B cell (primary cell): ENCODE measurements at regions not wholly inside any gene's neighbourhood (a gene's known extent, or its start where the extent isn't known, plus 50 kb on each side); places are given as distances from the start of the nearest gene placed in this dataset.

Experiments used
- ATAC-seq: fragments of 200-7000 bp; cut with Tn5 transposase; one replicate; pipeline ENCODE4 v1.10.0; 2021; ENCODE audit warnings: low read depth, mild to moderate bottlenecking, moderate number of reproducible peaks, moderate library complexity
- CTCF ChIA-PET: fragments of 350-600 bp; sonication (Branson Sonifier 250); formaldehyde crosslinking; loops from one replicate; lab custom pipeline; 2021; ENCODE audit warnings: antibody characterized with exemption, inconsistent platforms; lab: Charles Lee
- POLR2A ChIA-PET: fragments of 350-600 bp; sonication (Branson Sonifier 250); formaldehyde crosslinking; loops from one replicate; lab custom pipeline; 2021; ENCODE audit warnings: antibody characterized with exemption; lab: Charles Lee
- DNase-seq: peaks from one replicate; pipeline ENCODE4 v3.0.0; 2013
- H2AFZ ChIP-seq: 2 replicates; pipeline ENCODE4 v1.6.1; 2012; ENCODE audit warnings: mild to moderate bottlenecking, low read depth, low read length; ENCODE audit not compliant: insufficient read depth, poor library complexity, severe bottlenecking
- H3K27ac ChIP-seq, 2 donors: 1 replicate in 1 of 2; 2 replicates in 1 of 2; pipeline ENCODE4 v1.5.1; 2012 to 2013; ENCODE audit warnings: low read length in 2 of 2, mild to moderate bottlenecking in 2 of 2, moderate library complexity in 1 of 2
- H3K27me3 ChIP-seq, 4 experiments: fragments of 200-600 bp in 1 of 4; sonication (generic) in 1 of 4; replicated peaks in 1 of 4; 1 replicate in 2 of 4; 2 replicates in 2 of 4; pipeline versions ENCODE4 v1.6.1 to v1.7.0; 2013 to 2016; ENCODE audit warnings: low read length in 3 of 4, mild to moderate bottlenecking in 2 of 4, mixed read lengths in 1 of 4, moderate library complexity in 1 of 4; ENCODE audit not compliant: insufficient read depth in 4 of 4, control insufficient read depth in 3 of 4; ENCODE audit errors: control extremely low read depth in 1 of 4
- H3K36me3 ChIP-seq, 2 experiments: replicated peaks in 1 of 2; 1 replicate in 1 of 2; 2 replicates in 1 of 2; pipeline versions ENCODE4 v1.6.1 to v1.7.1; 2013; ENCODE audit warnings: low read length in 1 of 2; ENCODE audit not compliant: insufficient read depth in 2 of 2, control insufficient read depth in 1 of 2; ENCODE audit errors: control extremely low read depth in 1 of 2, extremely low read depth in 1 of 2
- H3K4me1 ChIP-seq, 2 donors: fragments of 200-600 bp in 1 of 2; sonication (generic) in 1 of 2; 1 replicate in 1 of 2; 2 replicates in 1 of 2; pipeline versions ENCODE4 v1.5.1 to v1.6.1; 2013 to 2017; ENCODE audit warnings: low read length in 2 of 2; ENCODE audit not compliant: control insufficient read depth in 2 of 2, insufficient read depth in 2 of 2
- H3K4me2 ChIP-seq: replicated peaks from 2 replicates; pipeline ENCODE3; 2012; ENCODE audit warnings: mild to moderate bottlenecking, low read depth, low read length; ENCODE audit not compliant: poor library complexity, severe bottlenecking
- H3K4me3 ChIP-seq, 5 experiments: fragments of 200-600 bp in 1 of 5; sonication (generic) in 1 of 5; 1 replicate in 3 of 5; 2 replicates in 2 of 5; pipeline versions ENCODE4 v1.5.1 to v1.7.0; 2011 to 2016; ENCODE audit warnings: low read length in 4 of 5, mild to moderate bottlenecking in 4 of 5, low read depth in 2 of 5, control low read depth in 1 of 5, moderate library complexity in 1 of 5; ENCODE audit not compliant: insufficient read depth in 1 of 5; ENCODE audit errors: control extremely low read depth in 1 of 5, extremely low read depth in 1 of 5
- H3K79me2 ChIP-seq: fragments of 200-600 bp; sonication (generic); one replicate; pipeline ENCODE4 v1.6.0; 2016; ENCODE audit warnings: low read length; ENCODE audit not compliant: control insufficient read depth, insufficient read depth
- H3K9ac ChIP-seq: fragments of 200-600 bp; sonication (generic); 2 replicates; pipeline ENCODE4 v1.6.1; 2017; ENCODE audit warnings: mild to moderate bottlenecking, low read length, moderate library complexity
- H3K9me3 ChIP-seq, 3 donors: one replicate each; pipeline versions ENCODE4 v1.6.1 to v1.7.1; 2013; ENCODE audit warnings: low read length in 2 of 3; ENCODE audit not compliant: control insufficient read depth in 2 of 3, insufficient read depth in 1 of 3; ENCODE audit errors: control extremely low read depth in 1 of 3
- H4K20me1 ChIP-seq: 2 replicates; pipeline ENCODE4 v1.6.0; 2012; ENCODE audit warnings: mild to moderate bottlenecking, low read length; ENCODE audit not compliant: insufficient read depth, control insufficient read depth, poor library complexity, severe bottlenecking
- H3K27ac Mint-ChIP-seq: one replicate; pipeline ENCODE4 v1.8.0; 2021; ENCODE audit warnings: mixed read lengths
- H3K27me3 Mint-ChIP-seq: one replicate; pipeline ENCODE4 v1.8.0; 2021; ENCODE audit warnings: mixed read lengths
- H3K4me1 Mint-ChIP-seq: one replicate; pipeline ENCODE4 v1.8.0; 2021; ENCODE audit warnings: mixed read lengths
- H3K4me3 Mint-ChIP-seq: one replicate; pipeline ENCODE4 v1.8.0; 2021; ENCODE audit warnings: mixed read lengths
- H3K9me3 Mint-ChIP-seq: one replicate; pipeline ENCODE4 v1.8.0; 2022; ENCODE audit warnings: mixed read lengths; ENCODE audit not compliant: insufficient read depth
- CTCF ChIP-seq: fragments of 200-600 bp; IDR thresholded peaks from one replicate; pipeline ENCODE4 v1.8.0; 2022; ENCODE audit warnings: antibody characterized with exemption, mild to moderate bottlenecking
- EZH2 ChIP-seq: IDR thresholded peaks from 2 replicates; pipeline ENCODE4 v1.6.1; 2012; ENCODE audit warnings: borderline replicate concordance, low read depth, mild to moderate bottlenecking, moderate library complexity, low read length; ENCODE audit not compliant: insufficient read depth, poor library complexity, severe bottlenecking
- WGBS: methylation state at CpG from one replicate; pipeline ENCODE4 v1.1.5; 2013; ENCODE audit warnings: missing lambda C conversion rate; ENCODE audit not compliant: insufficient coverage; 5-methylcytosine and 5-hydroxymethylcytosine counted together
- intact Hi-C: fragments of 100-400 bp; cut with micrococcal nuclease; formaldehyde crosslinking; loops from one replicate; pipeline ENCODE4 v1.10.0; 2022

- H3K27ac ChIP-seq, result no peak overlapping the region
- TF ChIP-seq EZH2 (no peak), CTCF (no peak)
- ChIA-PET CTCF (interaction anchor here (0.8 to 4.4 kb wide), 3 partner anchors 11 to 98 kb away, joined by 3 to 26 read pairs (median 3); no protein-coding TSS in a partner anchor), POLR2A (no interaction called here)
- H3K9me3 ChIP-seq, result no peaks in the 10 kb centered on the region
- peaks cover 0 to 6% (median 0%) of the 10 kb centered on the region in 4 experiments for H3K27me3 ChIP-seq
- no peaks in the 10 kb centered on the region for H3K4me1 ChIP-seq
- intact Hi-C loops, result no loop called here
- no peaks in the 10 kb centered on the region for H4K20me1 ChIP-seq
- H3K36me3 ChIP-seq, result no peaks in the 10 kb centered on the region
- Mint-ChIP-seq H3K4me1 (no peaks in the 10 kb centered on the region), H3K27me3 (peaks cover 38% of the 10 kb centered on the region), H3K9me3 (no peaks in the 10 kb centered on the region), H3K4me3 (no peak overlapping the region), H3K27ac (no peak overlapping the region)
- no peak overlapping the region for H3K4me3 ChIP-seq
- no peak overlapping the region for H2AFZ ChIP-seq
- H3K79me2 ChIP-seq, result no peaks in the 10 kb centered on the region
- no peak overlapping the region for H3K4me2 ChIP-seq
- no peak for ATAC-seq
- no peak for DNase-seq
- no peak overlapping the region for H3K9ac ChIP-seq
- WGBS, result no CpG with 5 or more reads among the region's 3 CpGs
Observed at GRCh38 chr1:88169139-88169538, 514.9 kb upstream of the PKN2 start.

GRCh38 chr1:88169939-88170338 is 514.1 kb upstream of the PKN2 start:
- no peaks in the 10 kb centered on the region for H3K9me3 Mint-ChIP-seq
- no peak for ATAC-seq
- Histone ChIP-seq H3K9ac (no peak overlapping the region), H3K4me2 (no peak overlapping the region), H3K27me3 (peaks cover 0 to 6% (median 0%) of the 10 kb centered on the region in 4 experiments), H4K20me1 (no peaks in the 10 kb centered on the region), H3K4me3 (no peak overlapping the region), H3K9me3 (no peaks in the 10 kb centered on the region), H3K36me3 (no peaks in the 10 kb centered on the region), H3K27ac (no peak overlapping the region), H2AFZ (no peak overlapping the region), H3K4me1 (no peaks in the 10 kb centered on the region), H3K79me2 (no peaks in the 10 kb centered on the region)
- intact Hi-C loops, result no loop called here
- H3K27me3 Mint-ChIP-seq, result peaks cover 38% of the 10 kb centered on the region
- no peaks in the 10 kb centered on the region for H3K4me1 Mint-ChIP-seq
- no peak overlapping the region for H3K4me3 Mint-ChIP-seq
- TF ChIP-seq EZH2 (no peak), CTCF (no peak)
- no peak overlapping the region for H3K27ac Mint-ChIP-seq
- no peak for DNase-seq
- ChIA-PET CTCF (interaction anchor here (0.8 to 4.4 kb wide), 2 partner anchors 10 to 97 kb away, joined by 3 to 26 read pairs; no protein-coding TSS in a partner anchor), POLR2A (no interaction called here)
